ENCODE measurements at regions not wholly inside any gene's neighbourhood (a gene's known extent, or its start where the extent isn't known, plus 50 kb on each side); places are given as distances from the start of the nearest gene placed in this dataset.
"Not testable (repeated sequence)": the region's sequence is repeated elsewhere in the genome, so short reads cannot be mapped to it uniquely, and the experiment has no call there.

GRCh38 chr2:166768393-166769123 lies 119.7 kb upstream of the XIRP2 start:
- peaks cover 12% of the 10 kb centered on the region for H3K9me3 Mint-ChIP-seq
- CTCF ChIA-PET = no interaction called here
- no peak for DNase-seq
- H3K4me1 Mint-ChIP-seq (ENCODE audit: low read depth) = no peaks in the 10 kb centered on the region
- H3K4me3 Mint-ChIP-seq = no peak overlapping the region
- POLR2A ChIA-PET = no interaction called here
- no peak overlapping the region for H3K27ac Mint-ChIP-seq
- H3K36me3 Mint-ChIP-seq = no peaks in the 10 kb centered on the region
- intact Hi-C loops (cut with micrococcal nuclease) = no loop called here
- no peaks in the 10 kb centered on the region for H3K27me3 Mint-ChIP-seq

- H3K27ac Mint-ChIP-seq; H3K36me3 Mint-ChIP-seq; H3K27me3 Mint-ChIP-seq; intact Hi-C loops (cut with micrococcal nuclease); POLR2A ChIA-PET; CTCF ChIA-PET; H3K4me3 Mint-ChIP-seq; DNase-seq; H3K4me1 Mint-ChIP-seq (ENCODE audit: low read depth): not testable (repeated sequence)
- peaks cover 12% of the 10 kb centered on the region for H3K9me3 Mint-ChIP-seq
Observed at GRCh38 chr2:166766769-166767322, 121.4 kb upstream of the XIRP2 start.

- Mint-ChIP-seq H3K27ac (no peak overlapping the region), H3K27me3 (no peaks in the 10 kb centered on the region), H3K36me3 (no peaks in the 10 kb centered on the region), H3K9me3 (peaks cover 12% of the 10 kb centered on the region), H3K4me1 (ENCODE audit: low read depth) (no peaks in the 10 kb centered on the region), H3K4me3 (no peak overlapping the region)
- intact Hi-C loops (cut with micrococcal nuclease) = no loop called here
- DNase-seq = no peak
- POLR2A ChIA-PET = no interaction called here
- CTCF ChIA-PET = no interaction called here
Observed at GRCh38 chr2:166766220-166766619, 122.1 kb upstream of the XIRP2 start.

GRCh38 chr2:166765141-166765540 lies 123.1 kb upstream of the XIRP2 start:
- peaks cover 10% of the 10 kb centered on the region for H3K9me3 Mint-ChIP-seq
- ChIA-PET POLR2A (no interaction called here), CTCF (no interaction called here)
- H3K36me3 Mint-ChIP-seq = no peaks in the 10 kb centered on the region
- intact Hi-C loops (cut with micrococcal nuclease) = no loop called here
- no peak for DNase-seq
- H3K27me3 Mint-ChIP-seq = no peaks in the 10 kb centered on the region
- H3K4me1 Mint-ChIP-seq (ENCODE audit: low read depth) = no peaks in the 10 kb centered on the region
- H3K27ac Mint-ChIP-seq = no peak overlapping the region
- H3K4me3 Mint-ChIP-seq = no peak overlapping the region

GRCh38 chr2:166764702-166765101 lies 123.6 kb upstream of the XIRP2 start:
- H3K9me3 Mint-ChIP-seq = peaks cover 10% of the 10 kb centered on the region
- intact Hi-C loops (cut with micrococcal nuclease) = no loop called here
- no peaks in the 10 kb centered on the region for H3K4me1 Mint-ChIP-seq (ENCODE audit: low read depth)
- H3K36me3 Mint-ChIP-seq = no peaks in the 10 kb centered on the region
- no peak overlapping the region for H3K4me3 Mint-ChIP-seq
- DNase-seq = no peak
- H3K27ac Mint-ChIP-seq = no peak overlapping the region
- CTCF ChIA-PET = no interaction called here
- POLR2A ChIA-PET = no interaction called here
- no peaks in the 10 kb centered on the region for H3K27me3 Mint-ChIP-seq

GRCh38 chr2:166764216-166764615 lies 124.1 kb upstream of the XIRP2 start:
- Mint-ChIP-seq H3K4me1 (ENCODE audit: low read depth) (no peaks in the 10 kb centered on the region), H3K36me3 (no peaks in the 10 kb centered on the region), H3K27me3 (no peaks in the 10 kb centered on the region), H3K4me3 (no peak overlapping the region), H3K27ac (no peak overlapping the region), H3K9me3 (peaks cover 5% of the 10 kb centered on the region)
- intact Hi-C loops (cut with micrococcal nuclease) = no loop called here
- CTCF ChIA-PET = no interaction called here
- POLR2A ChIA-PET = no interaction called here
- no peak for DNase-seq

GRCh38 chr2:166762746-166763145 lies 125.5 kb upstream of the XIRP2 start:
- Mint-ChIP-seq H3K27me3 (no peaks in the 10 kb centered on the region), H3K27ac (no peak overlapping the region), H3K36me3 (no peaks in the 10 kb centered on the region), H3K9me3 (no peaks in the 10 kb centered on the region), H3K4me3 (no peak overlapping the region), H3K4me1 (ENCODE audit: low read depth) (no peaks in the 10 kb centered on the region)
- POLR2A ChIA-PET = no interaction called here
- DNase-seq = no peak
- intact Hi-C loops (cut with micrococcal nuclease) = no loop called here
- CTCF ChIA-PET = no interaction called here

- Mint-ChIP-seq H3K4me1 (ENCODE audit: low read depth) (no peaks in the 10 kb centered on the region), H3K27me3 (no peaks in the 10 kb centered on the region), H3K36me3 (no peaks in the 10 kb centered on the region), H3K9me3 (no peaks in the 10 kb centered on the region), H3K4me3 (no peak overlapping the region), H3K27ac (no peak overlapping the region)
- CTCF ChIA-PET = no interaction called here
- intact Hi-C loops (cut with micrococcal nuclease) = no loop called here
- POLR2A ChIA-PET = no interaction called here
- no peak for DNase-seq
Observed at GRCh38 chr2:166758956-166759355, 129.3 kb upstream of the XIRP2 start.

- no peaks in the 10 kb centered on the region for H3K4me1 Mint-ChIP-seq (ENCODE audit: low read depth)
- intact Hi-C loops (cut with micrococcal nuclease) = no loop called here
- POLR2A ChIA-PET = no interaction called here
- H3K27me3 Mint-ChIP-seq = no peaks in the 10 kb centered on the region
- H3K4me3 Mint-ChIP-seq = no peak overlapping the region
- peaks cover under 1% of the 10 kb centered on the region for H3K36me3 Mint-ChIP-seq
- no peak overlapping the region for H3K27ac Mint-ChIP-seq
- peaks cover 5% of the 10 kb centered on the region for H3K9me3 Mint-ChIP-seq
- no peak for DNase-seq
- CTCF ChIA-PET = no interaction called here
Observed at GRCh38 chr2:166750624-166751023, 137.7 kb upstream of the XIRP2 start.

- H3K27ac Mint-ChIP-seq; H3K27me3 Mint-ChIP-seq; CTCF ChIA-PET; POLR2A ChIA-PET; intact Hi-C loops (cut with micrococcal nuclease); H3K4me1 Mint-ChIP-seq (ENCODE audit: low read depth); DNase-seq; H3K4me3 Mint-ChIP-seq: not testable (repeated sequence)
- Mint-ChIP-seq H3K9me3 (peaks cover 55% of the 10 kb centered on the region), H3K36me3 (peaks cover 16% of the 10 kb centered on the region)
Observed at GRCh38 chr2:166744117-166744516, 144.2 kb upstream of the XIRP2 start.

- intact Hi-C loops (cut with micrococcal nuclease); H3K27ac Mint-ChIP-seq: not testable (repeated sequence)
Observed at GRCh38 chr2:166743482-166743881, 144.8 kb upstream of the XIRP2 start.

GRCh38 chr2:166727095-166727494 lies 161.2 kb upstream of the XIRP2 start:
- POLR2A ChIA-PET = no interaction called here
- Mint-ChIP-seq H3K9me3 (peaks cover 11% of the 10 kb centered on the region), H3K36me3 (no peaks in the 10 kb centered on the region), H3K27me3 (no peaks in the 10 kb centered on the region), H3K27ac (no peak overlapping the region), H3K4me1 (ENCODE audit: low read depth) (no peaks in the 10 kb centered on the region), H3K4me3 (no peak overlapping the region)
- DNase-seq = no peak
- CTCF ChIA-PET = no interaction called here
- intact Hi-C loops (cut with micrococcal nuclease) = no loop called here

More at GRCh38 chr2:166743482-166743881, 144.8 kb upstream of the XIRP2 start:
- H3K4me3 Mint-ChIP-seq; H3K27me3 Mint-ChIP-seq; POLR2A ChIA-PET; CTCF ChIA-PET; H3K4me1 Mint-ChIP-seq (ENCODE audit: low read depth); DNase-seq: not testable (repeated sequence)
- H3K36me3 Mint-ChIP-seq = peaks cover 16% of the 10 kb centered on the region
- peaks cover 60% of the 10 kb centered on the region for H3K9me3 Mint-ChIP-seq
